Type B pancreatic cell (in vitro differentiated cells): ENCODE measurements at regions not wholly inside any gene's neighbourhood (a gene's known extent, or its start where the extent isn't known, plus 50 kb on each side); places are given as distances from the start of the nearest gene placed in this dataset.
"Not testable (repeated sequence)": the region's sequence is repeated elsewhere in the genome, so short reads cannot be mapped to it uniquely, and the experiment has no call there.

ENCODE experiments used
- DNase-seq: peaks from one replicate; pipeline ENCODE4 v3.0.0; 2021; ENCODE audit warnings: mixed read lengths; ENCODE audit not compliant: unreplicated experiment; ENCODE audit errors: extremely low spot score
- H3K27ac Mint-ChIP-seq: 2 replicates; pipeline ENCODE4 v1.8.0; 2021; ENCODE audit warnings: mild to moderate bottlenecking, mixed read lengths
- H3K27me3 Mint-ChIP-seq: 2 replicates; pipeline ENCODE4 v1.8.0; 2021; ENCODE audit warnings: mixed read lengths
- H3K36me3 Mint-ChIP-seq: 2 replicates; pipeline ENCODE4 v1.8.0; 2021; ENCODE audit warnings: mixed read lengths
- H3K4me1 Mint-ChIP-seq: one replicate; pipeline ENCODE4 v1.8.0; 2021; ENCODE audit warnings: mixed read lengths; ENCODE audit not compliant: unreplicated experiment
- H3K4me3 Mint-ChIP-seq: 2 replicates; pipeline ENCODE4 v1.8.0; 2021; ENCODE audit warnings: mild to moderate bottlenecking, mixed read lengths
- H3K9me3 Mint-ChIP-seq: 2 replicates; pipeline ENCODE4 v1.8.0; 2021; ENCODE audit warnings: mixed read lengths
- TF ChIP-seq, protein P1 (sequence below): fragments of 200-600 bp; sonication (generic); conservative IDR thresholded peaks from 2 replicates; pipeline ENCODE4 v1.5.0; 2021; ENCODE audit warnings: antibody characterized with exemption, mild to moderate bottlenecking

GRCh38 chr10:11684717-11685645 lies 57.2 kb upstream of the ECHDC3 start:
- TF ChIP-seq, protein P1, sequence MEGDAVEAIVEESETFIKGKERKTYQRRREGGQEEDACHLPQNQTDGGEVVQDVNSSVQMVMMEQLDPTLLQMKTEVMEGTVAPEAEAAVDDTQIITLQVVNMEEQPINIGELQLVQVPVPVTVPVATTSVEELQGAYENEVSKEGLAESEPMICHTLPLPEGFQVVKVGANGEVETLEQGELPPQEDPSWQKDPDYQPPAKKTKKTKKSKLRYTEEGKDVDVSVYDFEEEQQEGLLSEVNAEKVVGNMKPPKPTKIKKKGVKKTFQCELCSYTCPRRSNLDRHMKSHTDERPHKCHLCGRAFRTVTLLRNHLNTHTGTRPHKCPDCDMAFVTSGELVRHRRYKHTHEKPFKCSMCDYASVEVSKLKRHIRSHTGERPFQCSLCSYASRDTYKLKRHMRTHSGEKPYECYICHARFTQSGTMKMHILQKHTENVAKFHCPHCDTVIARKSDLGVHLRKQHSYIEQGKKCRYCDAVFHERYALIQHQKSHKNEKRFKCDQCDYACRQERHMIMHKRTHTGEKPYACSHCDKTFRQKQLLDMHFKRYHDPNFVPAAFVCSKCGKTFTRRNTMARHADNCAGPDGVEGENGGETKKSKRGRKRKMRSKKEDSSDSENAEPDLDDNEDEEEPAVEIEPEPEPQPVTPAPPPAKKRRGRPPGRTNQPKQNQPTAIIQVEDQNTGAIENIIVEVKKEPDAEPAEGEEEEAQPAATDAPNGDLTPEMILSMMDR: no peak
- Mint-ChIP-seq H3K27ac (peak overlapping the region; percentile 99), H3K4me3 (peak overlapping the region; percentile 51), H3K9me3 (peaks cover 12% of the 10 kb centered on the region), H3K27me3 (no peaks in the 10 kb centered on the region), H3K4me1 (peaks cover 45% of the 10 kb centered on the region), H3K36me3 (no peaks in the 10 kb centered on the region)
- DNase-seq: no peak

GRCh38 chr10:11684341-11684716 lies 57.9 kb upstream of the ECHDC3 start:
- DNase-seq, H3K27me3 Mint-ChIP-seq, H3K36me3 Mint-ChIP-seq: not testable (repeated sequence)
- Mint-ChIP-seq H3K4me3 (peak overlapping the region; percentile 21), H3K4me1 (peaks cover 45% of the 10 kb centered on the region), H3K27ac (peak overlapping the region; percentile 99), H3K9me3 (peaks cover 12% of the 10 kb centered on the region)

GRCh38 chr10:11683529-11684320 lies 58.5 kb upstream of the ECHDC3 start:
- Mint-ChIP-seq H3K4me1 (peaks cover 40% of the 10 kb centered on the region), H3K27ac (peak overlapping the region; percentile 90)

DNA sequence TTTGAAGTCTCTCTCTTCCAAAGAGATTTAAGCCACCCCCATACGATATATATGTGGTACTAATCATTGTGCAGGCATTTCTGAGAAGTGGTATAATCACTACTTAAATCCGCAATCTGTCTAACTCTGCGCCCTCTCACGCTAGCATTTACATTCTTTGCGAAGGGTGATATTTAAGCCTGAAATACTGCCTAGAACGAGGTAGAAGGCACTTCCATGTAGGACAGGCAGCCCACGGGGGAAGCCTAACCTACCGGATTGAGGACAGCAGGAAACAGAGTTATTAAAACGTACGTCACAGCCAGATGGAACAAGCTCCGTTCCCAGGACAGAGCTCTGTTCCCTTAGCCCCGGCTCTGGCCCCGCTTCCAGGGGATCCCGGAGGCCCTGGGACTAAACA lies 59.3 kb upstream of the ECHDC3 start:
- Mint-ChIP-seq H3K4me1 (peaks cover 37% of the 10 kb centered on the region), H3K4me3 (no peak overlapping the region), H3K36me3 (no peaks in the 10 kb centered on the region), H3K27me3 (no peaks in the 10 kb centered on the region), H3K9me3 (peaks cover 8% of the 10 kb centered on the region), H3K27ac (peak overlapping the region; percentile 90)
- DNase-seq: no peak
- TF ChIP-seq, protein P1: no peak

More at GRCh38 chr10:11683529-11684320, 58.5 kb upstream of the ECHDC3 start:
- Mint-ChIP-seq H3K9me3 (peaks cover 8% of the 10 kb centered on the region), H3K27me3 (no peaks in the 10 kb centered on the region), H3K36me3 (no peaks in the 10 kb centered on the region), H3K4me3 (peak overlapping the region; percentile 46)
- TF ChIP-seq, protein P1: no peak
- DNase-seq: no peak

DNA sequence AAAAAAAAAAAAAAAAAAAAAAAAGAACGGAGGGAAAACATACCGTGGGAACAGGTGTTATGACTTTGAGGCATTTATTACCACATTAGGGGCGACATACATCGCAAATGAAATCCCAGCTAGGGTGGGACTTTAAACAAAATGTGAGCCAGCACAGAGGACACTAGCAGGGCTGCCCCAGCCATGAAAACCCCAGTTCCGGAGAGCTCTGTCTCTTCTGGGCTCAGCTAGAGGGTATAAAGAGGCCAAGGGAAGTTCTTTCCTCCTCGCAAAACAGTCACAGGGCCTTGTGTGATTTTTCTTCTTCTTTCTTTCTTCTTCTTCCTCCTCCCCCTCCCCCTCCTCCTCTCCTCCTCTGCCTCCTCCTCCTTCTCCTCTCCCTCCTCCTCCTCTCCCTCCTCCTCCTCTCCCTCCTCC lies 59.9 kb upstream of the ECHDC3 start:
- TF ChIP-seq, protein P1: no peak
- peaks cover 31% of the 10 kb centered on the region for H3K4me1 Mint-ChIP-seq
- no peak for DNase-seq
- H3K9me3 Mint-ChIP-seq: peaks cover 8% of the 10 kb centered on the region
- H3K27ac Mint-ChIP-seq: no peak overlapping the region
- no peak overlapping the region for H3K4me3 Mint-ChIP-seq
- no peaks in the 10 kb centered on the region for H3K36me3 Mint-ChIP-seq
- no peaks in the 10 kb centered on the region for H3K27me3 Mint-ChIP-seq

GRCh38 chr10:11680496-11680895 lies 61.7 kb upstream of the ECHDC3 start:
- H3K27ac Mint-ChIP-seq: no peak overlapping the region
- no peaks in the 10 kb centered on the region for H3K27me3 Mint-ChIP-seq
- TF ChIP-seq, protein P1: no peak
- no peaks in the 10 kb centered on the region for H3K36me3 Mint-ChIP-seq
- H3K4me3 Mint-ChIP-seq: no peak overlapping the region
- DNase-seq: no peak
- H3K4me1 Mint-ChIP-seq: peaks cover 24% of the 10 kb centered on the region
- H3K9me3 Mint-ChIP-seq: peaks cover 5% of the 10 kb centered on the region
